Mammary epithelial cell (primary cell): ENCODE measurements at regions not wholly inside any gene's neighbourhood (a gene's known extent, or its start where the extent isn't known, plus 50 kb on each side); places are given as distances from the start of the nearest gene placed in this dataset.

ENCODE experiments used
- CTCF ChIP-seq, 2 donors: IDR thresholded peaks in 1 of 2; conservative IDR thresholded peaks in 1 of 2; 2 replicates each; pipeline ENCODE4 v1.5.1; 2011 to 2012; ENCODE audit warnings: inconsistent platforms in 2 of 2, low read length in 2 of 2, mild to moderate bottlenecking in 2 of 2, control low read depth in 1 of 2, low read depth in 1 of 2; ENCODE audit not compliant: insufficient read depth in 1 of 2; ENCODE audit errors: extremely low read depth in 1 of 2
- EZH2 ChIP-seq: IDR thresholded peaks from 2 replicates; pipeline ENCODE4 v1.6.1; 2012; ENCODE audit warnings: low read length, inconsistent platforms, borderline replicate concordance

DNA sequence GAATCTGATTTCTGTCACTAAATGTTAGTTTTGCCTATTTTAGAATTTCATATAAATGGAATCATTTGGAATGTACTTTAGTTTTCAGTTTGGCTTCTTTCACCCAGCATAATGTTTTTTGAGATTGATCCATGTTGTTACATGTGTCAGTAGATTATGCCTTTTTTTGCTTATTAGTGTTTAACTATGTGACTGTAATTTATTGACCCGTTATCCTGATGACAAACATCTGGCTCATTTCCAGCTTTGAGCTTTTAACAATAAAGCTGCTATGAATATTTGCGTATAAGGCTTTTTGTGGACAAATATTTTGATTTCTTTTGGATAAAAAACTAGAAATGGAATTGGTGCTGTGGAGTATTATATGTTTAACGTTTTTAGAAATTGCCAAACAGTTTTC lies 254.5 kb upstream of the CFAP20DC start:
- TF ChIP-seq CTCF (conservative IDR thresholded peaks at IDR 0.05 in 1 of 2, IDR thresholded peaks at IDR 0.05 in 1 of 2; ENCODE audit: extremely low read depth in 1 of 2, insufficient read depth in 1 of 2, low read depth in 1 of 2, low read length in 2 of 2), result no peak
- no peak for TF ChIP-seq EZH2
